Muscle of leg (tissue), 3 donors: ENCODE measurements at regions not wholly inside any gene's neighbourhood (a gene's known extent, or its start where the extent isn't known, plus 50 kb on each side); places are given as distances from the start of the nearest gene placed in this dataset.

Experiments
- DNase-seq: peaks from one replicate; pipeline ENCODE4 v3.0.0; 2013
- H3K27ac ChIP-seq: one replicate; pipeline ENCODE4 v1.5.1; 2013; ENCODE audit warnings: mild to moderate bottlenecking, low read length, control low read depth
- H3K27me3 ChIP-seq: one replicate; pipeline ENCODE4 v1.6.1; 2013; ENCODE audit warnings: low read length; ENCODE audit not compliant: control insufficient read depth, insufficient read depth
- H3K36me3 ChIP-seq: one replicate; pipeline ENCODE4 v1.6.1; 2013; ENCODE audit warnings: low read length; ENCODE audit not compliant: control insufficient read depth, insufficient read depth
- H3K4me1 ChIP-seq: one replicate; pipeline ENCODE4 v1.6.1; 2013; ENCODE audit warnings: low read length; ENCODE audit not compliant: control insufficient read depth, insufficient read depth
- H3K4me3 ChIP-seq: one replicate; pipeline ENCODE4 v1.5.1; 2013; ENCODE audit warnings: low read length, control low read depth
- H3K9me3 ChIP-seq: replicated peaks from 2 replicates; pipeline ENCODE4 v1.6.1; 2013; ENCODE audit warnings: low read depth, low read length; ENCODE audit not compliant: control insufficient read depth
- WGBS: methylation state at CpG from one replicate; pipeline ENCODE4 v1.1.5; 2013; ENCODE audit warnings: missing lambda C conversion rate; ENCODE audit not compliant: insufficient coverage; 5-methylcytosine and 5-hydroxymethylcytosine counted together

- H3K36me3 ChIP-seq: no peaks in the 10 kb centered on the region
- H3K4me3 ChIP-seq: no peak overlapping the region
- 61% methylated on average over 3 of the region's 6 CpGs for WGBS
- H3K9me3 ChIP-seq: no peaks in the 10 kb centered on the region
- H3K27me3 ChIP-seq: no peaks in the 10 kb centered on the region
- H3K27ac ChIP-seq: no peak overlapping the region
- DNase-seq: no peak
- no peaks in the 10 kb centered on the region for H3K4me1 ChIP-seq
Observed at GRCh38 chr22:49042066-49042465, 785.6 kb downstream of the BRD1 start.

- DNase-seq: no peak
- no peaks in the 10 kb centered on the region for H3K4me1 ChIP-seq
- H3K27me3 ChIP-seq: no peaks in the 10 kb centered on the region
- no peaks in the 10 kb centered on the region for H3K9me3 ChIP-seq
- H3K36me3 ChIP-seq: no peaks in the 10 kb centered on the region
- H3K4me3 ChIP-seq: no peak overlapping the region
- H3K27ac ChIP-seq: no peak overlapping the region
- 94% methylated on average over 13 of the region's 20 CpGs for WGBS
Observed at GRCh38 chr22:49040754-49041467, 786.8 kb downstream of the BRD1 start.

GRCh38 chr22:49040111-49040510 lies 787.6 kb downstream of the BRD1 start:
- DNase-seq: no peak
- Histone ChIP-seq H3K27me3 (no peaks in the 10 kb centered on the region), H3K36me3 (no peaks in the 10 kb centered on the region), H3K4me1 (no peaks in the 10 kb centered on the region), H3K4me3 (no peak overlapping the region), H3K9me3 (no peaks in the 10 kb centered on the region), H3K27ac (no peak overlapping the region)
- WGBS: 62% methylated on average over 5 of the region's 8 CpGs

- 52% methylated on average over 6 of the region's 7 CpGs for WGBS
- Histone ChIP-seq H3K27ac (no peak overlapping the region), H3K4me1 (no peaks in the 10 kb centered on the region), H3K4me3 (no peak overlapping the region), H3K27me3 (no peaks in the 10 kb centered on the region), H3K36me3 (no peaks in the 10 kb centered on the region), H3K9me3 (no peaks in the 10 kb centered on the region)
- DNase-seq: no peak
Observed at GRCh38 chr22:49039625-49040024, 788.0 kb downstream of the BRD1 start.

GRCh38 chr22:49037701-49038245 lies 789.9 kb downstream of the BRD1 start:
- no peak overlapping the region for H3K4me3 ChIP-seq
- no peaks in the 10 kb centered on the region for H3K9me3 ChIP-seq
- H3K4me1 ChIP-seq: no peaks in the 10 kb centered on the region
- WGBS: 79% methylated on average over 12 of the region's 14 CpGs
- no peak overlapping the region for H3K27ac ChIP-seq
- no peaks in the 10 kb centered on the region for H3K36me3 ChIP-seq
- H3K27me3 ChIP-seq: no peaks in the 10 kb centered on the region
- DNase-seq: no peak

GRCh38 chr22:49036513-49036912 lies 791.2 kb downstream of the BRD1 start:
- H3K27me3 ChIP-seq: peaks cover 2% of the 10 kb centered on the region
- H3K4me1 ChIP-seq: no peaks in the 10 kb centered on the region
- WGBS: 100% methylated on average over 3 of the region's 10 CpGs

GRCh38 chr22:49035818-49036457 lies 791.7 kb downstream of the BRD1 start:
- Histone ChIP-seq H3K36me3 (no peaks in the 10 kb centered on the region), H3K27ac (no peak overlapping the region), H3K4me1 (no peaks in the 10 kb centered on the region), H3K4me3 (no peak overlapping the region), H3K9me3 (no peaks in the 10 kb centered on the region), H3K27me3 (peaks cover 2% of the 10 kb centered on the region)
- no peak for DNase-seq
- 70% methylated on average over 23 of the region's 23 CpGs for WGBS

More at GRCh38 chr22:49036513-49036912, 791.2 kb downstream of the BRD1 start:
- no peak for DNase-seq
- H3K9me3 ChIP-seq: no peaks in the 10 kb centered on the region
- no peak overlapping the region for H3K4me3 ChIP-seq
- H3K27ac ChIP-seq: no peak overlapping the region
- no peaks in the 10 kb centered on the region for H3K36me3 ChIP-seq

GRCh38 chr22:49034836-49035817 lies 792.5 kb downstream of the BRD1 start:
- Histone ChIP-seq H3K27me3 (peaks cover 2% of the 10 kb centered on the region), H3K4me3 (no peak overlapping the region), H3K4me1 (no peaks in the 10 kb centered on the region), H3K9me3 (no peaks in the 10 kb centered on the region), H3K36me3 (no peaks in the 10 kb centered on the region), H3K27ac (no peak overlapping the region)
- no peak for DNase-seq
- WGBS: 84% methylated on average over 27 of the region's 30 CpGs

GRCh38 chr22:49033616-49034015 lies 794.1 kb downstream of the BRD1 start:
- Histone ChIP-seq H3K9me3 (no peaks in the 10 kb centered on the region), H3K4me3 (no peak overlapping the region), H3K27ac (no peak overlapping the region), H3K36me3 (no peaks in the 10 kb centered on the region), H3K27me3 (peaks cover 2% of the 10 kb centered on the region), H3K4me1 (no peaks in the 10 kb centered on the region)
- WGBS: 90% methylated on average over 5 of the region's 9 CpGs
- no peak for DNase-seq

- H3K4me3 ChIP-seq: no peak overlapping the region
- H3K36me3 ChIP-seq: no peaks in the 10 kb centered on the region
- WGBS: 66% methylated on average over 15 of the region's 17 CpGs
- H3K9me3 ChIP-seq: no peaks in the 10 kb centered on the region
- H3K4me1 ChIP-seq: no peaks in the 10 kb centered on the region
- DNase-seq: no peak
- no peak overlapping the region for H3K27ac ChIP-seq
- H3K27me3 ChIP-seq: peaks cover 2% of the 10 kb centered on the region
Observed at GRCh38 chr22:49032821-49033220, 794.9 kb downstream of the BRD1 start.
